ENCODE measurements at regions not wholly inside any gene's neighbourhood (a gene's known extent, or its start where the extent isn't known, plus 50 kb on each side); places are given as distances from the start of the nearest gene placed in this dataset.

- FAIRE-seq (no peak), DNase-seq (ENCODE audit: low read depth, low spot score) (no peak)
- no peak overlapping the region for H3K4me3 ChIP-seq (ENCODE audit: control insufficient read depth in 2 of 3, extremely low read depth in 1 of 3, insufficient read depth in 2 of 3, low read depth in 1 of 3, low read length in 3 of 3)
- H3K4me1 ChIP-seq (ENCODE audit: control insufficient read depth, extremely low read depth, insufficient read depth, low read length) = no peaks in the 10 kb centered on the region
- no peaks in the 10 kb centered on the region for H3K9me1 ChIP-seq (ENCODE audit: control insufficient read depth, extremely low read depth, insufficient read depth, low read length)
- H3K9ac ChIP-seq (ENCODE audit: control insufficient read depth, extremely low read depth, insufficient read depth, low read length) = no peak overlapping the region
- no peaks in the 10 kb centered on the region for H4K20me1 ChIP-seq (ENCODE audit: control insufficient read depth, extremely low read depth, insufficient read depth, low read length)
- dilution Hi-C loops (cut with MboI; ENCODE audit: extremely low pct_ligation_motif_present, low sequenced_read_pairs) = no loop called here
- H2AFZ ChIP-seq (ENCODE audit: control insufficient read depth, low read length) = no peak overlapping the region
- no peak for TF ChIP-seq CTCF (optimal IDR thresholded peaks at IDR 0.05 in 1 of 3, IDR thresholded peaks at IDR 0.05 in 1 of 3, conservative IDR thresholded peaks at IDR 0.05 in 1 of 3; ENCODE audit: extremely low read depth in 1 of 3, insufficient read depth in 2 of 3, low read length in 3 of 3)
- no peak for TF ChIP-seq EZH2 (IDR thresholded peaks at IDR 0.05; ENCODE audit: low read length)
- H3K27ac ChIP-seq (ENCODE audit: control insufficient read depth, insufficient read depth, low read length) = no peak overlapping the region
- no peaks in the 10 kb centered on the region for H3K79me2 ChIP-seq (ENCODE audit: control insufficient read depth, insufficient read depth, low read length)
- no peaks in the 10 kb centered on the region for H3K9me3 ChIP-seq (ENCODE audit: control insufficient read depth, low read depth, low read length)
- no peak overlapping the region for H3K4me2 ChIP-seq (ENCODE audit: control insufficient read depth, extremely low read depth, insufficient read depth, low read depth, low read length)
- H3K36me3 ChIP-seq (ENCODE audit: control insufficient read depth in 2 of 2, extremely low read depth in 1 of 2, insufficient read depth in 2 of 2, low read length in 2 of 2) = no peaks in the 10 kb centered on the region
- no peaks in the 10 kb centered on the region for H3K27me3 ChIP-seq (ENCODE audit: control insufficient read depth, extremely low read depth, insufficient read depth, low read length)
Measured at GRCh38 chr16:86039606-86040005, 140.6 kb downstream of the IRF8 start.

- no peak overlapping the region for H3K9ac ChIP-seq (ENCODE audit: control insufficient read depth, extremely low read depth, insufficient read depth, low read length)
- no peaks in the 10 kb centered on the region for H4K20me1 ChIP-seq (ENCODE audit: control insufficient read depth, extremely low read depth, insufficient read depth, low read length)
- no peaks in the 10 kb centered on the region for H3K27me3 ChIP-seq (ENCODE audit: control insufficient read depth, extremely low read depth, insufficient read depth, low read length)
- no peaks in the 10 kb centered on the region for H3K9me3 ChIP-seq (ENCODE audit: control insufficient read depth, low read depth, low read length)
- TF ChIP-seq CTCF (optimal IDR thresholded peaks at IDR 0.05 in 1 of 3, IDR thresholded peaks at IDR 0.05 in 1 of 3, conservative IDR thresholded peaks at IDR 0.05 in 1 of 3; ENCODE audit: extremely low read depth in 1 of 3, insufficient read depth in 2 of 3, low read length in 3 of 3) (no peak), EZH2 (IDR thresholded peaks at IDR 0.05; ENCODE audit: low read length) (no peak)
- FAIRE-seq (no peak), DNase-seq (ENCODE audit: low read depth, low spot score) (no peak)
- H3K9me1 ChIP-seq (ENCODE audit: control insufficient read depth, extremely low read depth, insufficient read depth, low read length) = no peaks in the 10 kb centered on the region
- H3K79me2 ChIP-seq (ENCODE audit: control insufficient read depth, insufficient read depth, low read length) = no peaks in the 10 kb centered on the region
- no peak overlapping the region for H3K4me2 ChIP-seq (ENCODE audit: control insufficient read depth, extremely low read depth, insufficient read depth, low read depth, low read length)
- H3K27ac ChIP-seq (ENCODE audit: control insufficient read depth, insufficient read depth, low read length) = no peak overlapping the region
- H2AFZ ChIP-seq (ENCODE audit: control insufficient read depth, low read length) = no peak overlapping the region
- H3K4me1 ChIP-seq (ENCODE audit: control insufficient read depth, extremely low read depth, insufficient read depth, low read length) = no peaks in the 10 kb centered on the region
- dilution Hi-C loops (cut with MboI; ENCODE audit: extremely low pct_ligation_motif_present, low sequenced_read_pairs) = no loop called here
- no peak overlapping the region for H3K4me3 ChIP-seq (ENCODE audit: control insufficient read depth in 2 of 3, extremely low read depth in 1 of 3, insufficient read depth in 2 of 3, low read depth in 1 of 3, low read length in 3 of 3)
- no peaks in the 10 kb centered on the region for H3K36me3 ChIP-seq (ENCODE audit: control insufficient read depth in 2 of 2, extremely low read depth in 1 of 2, insufficient read depth in 2 of 2, low read length in 2 of 2)
Measured at GRCh38 chr16:86040496-86040895, 141.5 kb downstream of the IRF8 start.

All from keratinocyte (primary cell).